T-cell (primary cell): ENCODE measurements at regions not wholly inside any gene's neighbourhood (a gene's known extent, or its start where the extent isn't known, plus 50 kb on each side); places are given as distances from the start of the nearest gene placed in this dataset.

Source experiments
- ATAC-seq, 4 experiments: fragments of 200-7000 bp in 3 of 4; fragments of 150-1000 bp in 1 of 4; cut with Tn5 transposase; replicated peaks in 1 of 4; 1 replicate in 3 of 4; 2 replicates in 1 of 4; pipeline ENCODE4 v1.10.0; 2021; ENCODE audit warnings: moderate library complexity in 3 of 4, mild to moderate bottlenecking in 2 of 4, moderate number of reproducible peaks in 1 of 4
- CTCF ChIA-PET, 2 donors: fragments of 300-600 bp; sonication (Branson Sonifier 250); formaldehyde crosslinking; loops; one replicate each; lab custom pipeline; 2022; ENCODE audit warnings: antibody characterized with exemption in 2 of 2; lab: Charles Lee
- POLR2A ChIA-PET, 2 donors: fragments of 300-600 bp; sonication (Branson Sonifier 250); formaldehyde crosslinking; loops; one replicate each; lab custom pipeline; 2022; ENCODE audit warnings: antibody characterized with exemption in 2 of 2; lab: Charles Lee
- DNase-seq, 35 experiments: peaks; one replicate each; pipeline versions ENCODE4 v3.0.0 to v3.0.0-alpha.2; 2013 to 2023
- H3K27ac ChIP-seq: one replicate; pipeline ENCODE4 v1.5.1; 2013; ENCODE audit warnings: low read length
- H3K27me3 ChIP-seq, 2 experiments: replicated peaks in 1 of 2; 1 replicate in 1 of 2; 2 replicates in 1 of 2; pipeline versions ENCODE4 v1.6.1 to v1.7.0; 2013; ENCODE audit warnings: low read length in 1 of 2, mixed read lengths in 1 of 2; ENCODE audit not compliant: control insufficient read depth in 2 of 2, insufficient read depth in 2 of 2; ENCODE audit errors: extremely low read depth in 1 of 2
- H3K36me3 ChIP-seq, 2 donors: 1 replicate in 1 of 2; 2 replicates in 1 of 2; pipeline versions ENCODE4 v1.6.1 to v1.7.0; 2013; ENCODE audit warnings: low read length in 1 of 2; ENCODE audit not compliant: control insufficient read depth in 2 of 2, insufficient read depth in 1 of 2; ENCODE audit errors: extremely low read depth in 1 of 2
- H3K4me1 ChIP-seq, 2 experiments: 1 replicate in 1 of 2; 2 replicates in 1 of 2; pipeline versions ENCODE4 v1.6.1 to v1.7.0; 2013; ENCODE audit warnings: low read length in 2 of 2, mixed read lengths in 1 of 2; ENCODE audit not compliant: insufficient read depth in 2 of 2, control insufficient read depth in 1 of 2; ENCODE audit errors: extremely low read depth in 1 of 2
- H3K4me3 ChIP-seq, 2 donors: 1 replicate in 1 of 2; 2 replicates in 1 of 2; pipeline versions ENCODE4 v1.5.1 to v1.7.0; 2013; ENCODE audit warnings: mild to moderate bottlenecking in 2 of 2, low read length in 1 of 2, moderate library complexity in 1 of 2; ENCODE audit not compliant: control insufficient read depth in 1 of 2; ENCODE audit errors: extremely low read depth in 1 of 2
- H3K9me3 ChIP-seq: 2 replicates; pipeline ENCODE4 v1.7.0; 2013
- H3K27ac Mint-ChIP-seq, 2 donors: one replicate each; pipeline ENCODE4 v1.8.0; 2020 to 2021; ENCODE audit warnings: mild to moderate bottlenecking in 2 of 2, mixed read lengths in 2 of 2
- H3K27me3 Mint-ChIP-seq, 2 donors: one replicate each; pipeline ENCODE4 v1.8.0; 2021 to 2022; ENCODE audit warnings: mixed read lengths in 2 of 2
- H3K36me3 Mint-ChIP-seq: one replicate; pipeline ENCODE4 v1.8.0; 2021; ENCODE audit warnings: mixed read lengths
- H3K4me1 Mint-ChIP-seq, 3 donors: one replicate each; pipeline ENCODE4 v1.8.0; 2020 to 2022; ENCODE audit warnings: mixed read lengths in 3 of 3, mild to moderate bottlenecking in 1 of 3
- H3K4me3 Mint-ChIP-seq, 3 donors: one replicate each; pipeline ENCODE4 v1.8.0; 2020 to 2022; ENCODE audit warnings: mild to moderate bottlenecking in 3 of 3, mixed read lengths in 3 of 3, moderate library complexity in 3 of 3
- H3K9me3 Mint-ChIP-seq, 3 donors: one replicate each; pipeline ENCODE4 v1.8.0; 2020 to 2022; ENCODE audit warnings: mixed read lengths in 3 of 3
- WGBS: methylation state at CpG from one replicate; pipeline ENCODE4 v1.1.5; 2013; ENCODE audit warnings: missing lambda C conversion rate; ENCODE audit not compliant: insufficient coverage; 5-methylcytosine and 5-hydroxymethylcytosine counted together

DNA sequence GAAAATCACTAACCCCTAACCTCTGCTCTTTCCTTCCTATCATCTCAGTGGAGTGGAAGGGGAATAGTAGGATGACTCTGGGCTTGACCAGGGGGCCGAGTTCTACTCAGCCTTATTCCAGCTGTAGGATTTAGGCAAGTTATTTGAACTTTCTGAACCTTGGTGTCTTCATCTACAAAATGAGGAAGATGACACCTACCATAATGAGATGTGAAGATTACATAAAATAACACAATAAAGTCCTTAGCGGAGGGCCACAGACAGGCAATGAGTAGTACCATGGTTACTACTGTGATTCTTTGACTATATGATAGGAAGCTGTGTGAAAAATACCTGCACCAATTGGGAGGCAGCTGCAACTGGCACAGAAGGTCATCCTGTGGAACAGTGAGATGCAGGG lies 53.6 kb upstream of the PIM1 start:
- H3K27me3 ChIP-seq, result peaks cover 0 to 2% of the 10 kb centered on the region in 2 experiments
- no peaks in the 10 kb centered on the region for H3K36me3 Mint-ChIP-seq

GRCh38 chr6:37119387-37119886 lies 50.5 kb upstream of the PIM1 start:
- no peak overlapping the region for H3K4me3 Mint-ChIP-seq
- peaks cover 2 to 4% of the 10 kb centered on the region in 2 donors for H3K27me3 Mint-ChIP-seq
- H3K27ac ChIP-seq, result no peak overlapping the region
- DNase-seq, result no peak
- H3K9me3 ChIP-seq, result no peaks in the 10 kb centered on the region
- no peaks in the 10 kb centered on the region for H3K9me3 Mint-ChIP-seq
- CTCF ChIA-PET, result interaction anchor here (0.6 to 0.7 kb wide), 4 partner anchors 10 to 254 kb away, joined by 4 to 5 read pairs (median 4); no protein-coding TSS in a partner anchor
- peaks cover 0 to 6% of the 10 kb centered on the region in 2 experiments for H3K27me3 ChIP-seq
- H3K4me1 ChIP-seq, result no peaks in the 10 kb centered on the region
- POLR2A ChIA-PET, result interaction anchor here in 1 of 2 donors (0.6 to 1.0 kb wide), 2 partner anchors 37 to 119 kb away, joined by 5 to 11 read pairs; no protein-coding TSS in a partner anchor
- H3K36me3 Mint-ChIP-seq, result no peaks in the 10 kb centered on the region
- no peak overlapping the region for H3K27ac Mint-ChIP-seq
- H3K36me3 ChIP-seq, result no peaks in the 10 kb centered on the region
- peaks cover 3 to 7% (median 4%) of the 10 kb centered on the region in 3 donors for H3K4me1 Mint-ChIP-seq
- H3K4me3 ChIP-seq, result no peak overlapping the region
- ATAC-seq, result no peak
- WGBS, result 80% methylated on average over 1 of the region's 5 CpGs

More for the DNA sequence above, 53.6 kb upstream of the PIM1 start:
- H3K4me3 Mint-ChIP-seq, result no peak overlapping the region
- ChIA-PET POLR2A (interaction anchor here (0.6 to 0.7 kb wide), 2 partner anchors 22 to 30 kb away, joined by 3 to 8 read pairs; no protein-coding TSS in a partner anchor), CTCF (no interaction called here)
- H3K27ac Mint-ChIP-seq, result no peak overlapping the region
- peaks cover 3 to 7% (median 4%) of the 10 kb centered on the region in 3 donors for H3K4me1 Mint-ChIP-seq
- H3K9me3 Mint-ChIP-seq, result no peaks in the 10 kb centered on the region
- ATAC-seq, result no peak
- WGBS, result no CpG with 5 or more reads among the region's 2 CpGs
- Histone ChIP-seq H3K36me3 (no peaks in the 10 kb centered on the region), H3K4me1 (no peaks in the 10 kb centered on the region), H3K27ac (no peak overlapping the region), H3K4me3 (no peak overlapping the region), H3K9me3 (no peaks in the 10 kb centered on the region)
- H3K27me3 Mint-ChIP-seq, result no peaks in the 10 kb centered on the region
- DNase-seq, result no peak
